GM21390 (cell line): ENCODE measurements at regions not wholly inside any gene's neighbourhood (a gene's known extent, or its start where the extent isn't known, plus 50 kb on each side); places are given as distances from the start of the nearest gene placed in this dataset.
A peak's percentile ranks its signal among the peaks of the same experiment; 100 is the strongest.

ENCODE experiments used
- ATAC-seq: cut with Tn5 transposase; IDR thresholded peaks from one replicate; pipeline ENCODE4 v1.9.1; 2021; ENCODE audit not compliant: unreplicated experiment

- ATAC-seq = no peak
Measured at GRCh38 chr17:56648321-56648720, 54.8 kb downstream of the NOG start.

DNA sequence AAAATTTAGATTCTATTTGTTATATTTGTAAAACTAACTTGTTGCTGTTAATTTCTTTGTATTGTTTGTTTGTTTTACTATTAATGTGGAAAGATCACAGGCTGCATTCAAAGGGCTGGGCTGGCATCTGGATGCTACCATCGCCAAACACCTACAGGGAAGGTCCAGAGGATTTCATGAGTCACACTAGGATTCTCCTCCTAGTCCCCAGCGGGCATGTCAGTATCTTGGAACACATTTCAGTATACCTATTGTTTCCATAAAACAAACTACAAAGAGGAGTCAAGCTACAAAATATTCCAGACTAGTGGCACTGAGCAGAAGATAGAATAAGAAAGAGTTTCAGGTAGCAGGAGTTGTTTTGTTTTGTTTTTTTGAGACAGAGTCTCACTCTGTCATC is 55.3 kb downstream of the NOG start:
- ATAC-seq = no peak

DNA sequence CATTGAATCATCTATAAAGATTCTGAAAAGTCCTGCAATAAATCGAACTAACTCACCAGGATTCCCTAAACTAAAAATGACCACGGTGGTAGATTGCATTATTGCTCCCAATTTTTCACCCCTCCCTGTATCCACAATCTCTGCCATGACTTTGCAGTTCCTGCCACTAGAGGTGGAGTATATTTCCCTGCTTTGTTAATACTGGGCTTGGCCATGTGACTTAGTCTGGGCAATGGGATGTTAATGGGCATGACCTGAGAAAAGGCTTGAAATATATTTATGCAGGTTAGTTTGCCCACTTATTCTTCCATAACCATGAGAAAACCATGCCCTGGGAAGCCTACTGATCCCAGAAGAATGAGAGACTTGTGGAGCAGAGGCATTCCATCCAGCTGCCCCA is 59.1 kb downstream of the NOG start:
- ATAC-seq = no peak

- ATAC-seq = peak; percentile 98
Measured at GRCh38 chr17:56653877-56654276, 60.4 kb downstream of the NOG start.

DNA sequence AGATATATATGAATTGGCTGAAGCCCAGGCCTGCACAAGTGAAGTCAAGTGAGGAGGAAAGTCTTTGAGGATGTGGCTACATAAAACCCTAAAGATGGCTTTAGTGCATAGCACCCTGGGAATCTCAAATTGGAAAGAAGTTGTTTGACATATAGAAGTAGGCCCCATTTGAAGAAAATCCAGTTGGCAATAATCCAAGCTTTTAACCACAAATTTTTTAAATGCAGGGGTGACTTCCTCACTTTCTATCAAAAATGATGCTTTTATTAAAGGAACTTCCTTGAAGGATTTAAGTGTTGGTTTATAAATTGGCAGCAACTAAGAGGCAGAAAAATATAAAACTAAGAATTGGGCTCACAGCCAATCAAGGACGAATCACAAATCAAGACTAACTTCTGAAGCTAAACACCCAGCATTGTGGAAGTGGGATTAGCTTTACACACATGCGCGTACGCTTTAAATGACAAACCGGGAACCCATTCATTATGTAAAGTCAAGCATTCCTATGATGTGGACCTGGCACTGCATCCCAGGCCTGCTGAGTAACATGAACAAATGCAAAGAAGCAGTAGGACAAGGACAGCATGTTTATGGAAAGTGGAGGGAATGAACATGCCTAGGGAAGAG is 63.3 kb downstream of the NOG start:
- no peak for ATAC-seq

GRCh38 chr17:56658648-56659047 is 65.1 kb downstream of the NOG start:
- ATAC-seq = no peak

GRCh38 chr17:56659622-56660021 is 66.1 kb downstream of the NOG start:
- no peak for ATAC-seq

- no peak for ATAC-seq
Measured at GRCh38 chr17:56661906-56662305, 68.4 kb downstream of the NOG start.

- ATAC-seq = no peak
Measured at GRCh38 chr17:56665864-56666263, 72.4 kb downstream of the NOG start.

DNA sequence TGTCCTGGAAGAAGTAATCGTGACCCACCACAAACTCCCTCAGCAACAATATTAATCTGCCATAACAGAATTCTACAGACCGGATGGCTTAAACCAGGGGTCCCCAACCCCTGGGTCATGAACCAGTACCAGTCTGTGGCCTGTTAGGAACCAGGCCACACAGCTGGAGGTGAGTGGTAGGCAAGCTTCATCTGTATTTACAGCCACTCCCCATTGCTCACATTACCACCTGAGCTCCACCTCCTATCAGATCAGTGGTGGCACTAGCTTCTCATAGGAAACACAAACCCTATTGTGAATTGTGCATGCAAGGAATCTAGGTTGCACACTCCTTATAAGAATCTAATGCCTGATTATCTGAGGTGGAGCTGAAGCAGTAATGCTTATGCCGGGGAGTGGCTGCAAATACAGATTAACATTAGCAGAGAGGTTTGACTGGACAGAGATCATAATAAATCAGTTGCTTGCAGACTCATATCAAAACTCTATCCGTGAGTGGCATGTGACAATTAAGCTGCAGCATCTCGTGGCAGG is 74.5 kb downstream of the NOG start:
- no peak for ATAC-seq

- no peak for ATAC-seq
Measured at GRCh38 chr17:56672195-56672594, 78.7 kb downstream of the NOG start.

- no peak for ATAC-seq
Measured at GRCh38 chr17:56674401-56674925, 81.0 kb downstream of the NOG start.

DNA sequence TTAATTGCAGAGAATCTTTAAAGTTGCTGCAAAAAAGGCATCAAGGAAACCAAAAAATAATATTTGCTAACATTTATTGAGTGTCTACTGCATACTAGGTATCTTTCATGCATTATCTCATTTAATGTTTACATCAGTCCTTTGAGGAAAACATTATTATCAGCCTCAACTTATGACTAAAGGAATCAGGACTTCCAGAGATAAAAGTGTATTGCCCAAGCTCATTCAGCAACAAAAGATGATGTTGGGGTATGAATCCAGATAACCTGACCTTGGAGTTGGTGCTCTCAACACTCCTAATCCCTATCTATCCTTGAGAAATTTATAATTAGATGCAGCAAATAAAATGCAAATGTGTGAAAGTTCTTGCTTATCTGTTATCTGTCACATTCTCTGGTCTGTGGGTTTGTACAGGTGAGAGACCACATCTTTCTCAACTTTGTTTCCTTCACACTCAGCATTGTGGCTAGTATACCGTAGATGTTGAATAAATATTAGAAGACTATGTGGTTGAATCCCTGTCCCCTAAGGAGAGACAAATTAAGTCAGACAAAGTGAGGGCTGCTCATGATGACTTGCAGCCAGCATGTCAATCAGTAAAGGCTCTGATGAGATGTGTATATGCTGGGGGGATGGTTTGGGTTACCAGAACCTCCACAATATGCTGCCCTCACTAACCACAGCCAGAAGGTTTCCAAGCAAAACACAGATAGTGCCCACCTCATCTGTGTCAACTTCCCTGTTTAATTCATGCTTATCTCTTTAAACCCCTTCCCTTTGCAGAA is 82.6 kb downstream of the NOG start:
- ATAC-seq = no peak

DNA sequence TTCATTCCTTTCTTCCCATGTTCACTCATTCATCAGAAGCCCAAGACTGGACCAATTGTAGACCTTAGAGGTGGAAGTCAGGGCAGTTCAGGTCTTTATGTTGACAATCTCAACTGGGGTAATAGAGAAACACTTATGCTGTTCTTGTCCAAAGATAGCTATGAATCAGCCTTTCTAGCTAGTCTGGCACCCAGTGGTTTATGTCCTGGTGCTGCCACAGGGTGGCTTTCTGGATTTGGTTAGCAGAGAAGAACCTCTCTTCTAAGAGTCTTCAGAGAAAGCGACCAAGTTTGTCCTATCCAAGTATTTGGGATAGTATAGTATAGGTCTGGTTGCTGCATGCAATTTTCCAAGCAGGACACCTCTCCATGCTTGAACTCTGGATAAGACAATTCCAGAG is 83.3 kb downstream of the NOG start:
- ATAC-seq = no peak

DNA sequence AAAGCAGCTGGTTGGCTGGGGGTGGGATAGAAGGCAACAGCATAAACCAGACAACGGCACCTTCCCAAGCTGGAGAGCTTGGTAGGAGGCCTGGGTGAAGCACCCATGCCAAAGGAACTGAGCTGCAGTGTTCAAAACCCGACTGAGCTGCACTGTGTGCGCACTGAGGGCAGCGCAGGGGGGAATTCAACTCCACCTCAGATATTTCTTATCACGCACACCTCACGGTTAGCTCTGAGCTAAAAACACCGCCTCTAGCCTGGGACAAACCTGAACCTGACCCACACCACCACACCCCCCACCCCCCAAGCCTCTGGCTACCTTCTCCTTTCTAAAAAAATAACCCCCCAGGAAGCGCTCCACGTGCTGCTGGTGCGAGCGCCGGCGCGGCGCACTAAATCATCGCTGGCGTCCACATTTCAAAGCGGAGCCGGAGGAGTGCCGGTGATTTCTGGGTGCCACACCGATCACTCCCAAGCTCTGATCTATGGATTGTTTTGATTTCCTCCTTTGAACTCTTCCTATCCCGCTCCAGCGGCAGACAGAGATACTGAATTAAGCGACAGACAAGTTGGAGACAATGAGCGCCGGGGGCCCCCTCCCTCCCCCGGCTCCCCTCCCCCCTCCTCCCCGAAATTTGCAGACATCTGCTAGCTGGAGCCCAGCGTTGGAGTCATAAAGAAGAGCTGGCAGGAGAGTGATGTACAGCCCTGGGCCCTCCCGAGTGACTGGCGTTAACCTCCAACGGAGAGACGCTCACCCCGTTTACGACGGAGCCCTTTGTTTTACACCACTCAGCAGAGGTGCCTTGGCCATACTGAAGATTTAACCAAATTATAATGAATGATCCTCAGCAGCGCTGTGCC is 85.0 kb downstream of the NOG start:
- ATAC-seq = no peak

DNA sequence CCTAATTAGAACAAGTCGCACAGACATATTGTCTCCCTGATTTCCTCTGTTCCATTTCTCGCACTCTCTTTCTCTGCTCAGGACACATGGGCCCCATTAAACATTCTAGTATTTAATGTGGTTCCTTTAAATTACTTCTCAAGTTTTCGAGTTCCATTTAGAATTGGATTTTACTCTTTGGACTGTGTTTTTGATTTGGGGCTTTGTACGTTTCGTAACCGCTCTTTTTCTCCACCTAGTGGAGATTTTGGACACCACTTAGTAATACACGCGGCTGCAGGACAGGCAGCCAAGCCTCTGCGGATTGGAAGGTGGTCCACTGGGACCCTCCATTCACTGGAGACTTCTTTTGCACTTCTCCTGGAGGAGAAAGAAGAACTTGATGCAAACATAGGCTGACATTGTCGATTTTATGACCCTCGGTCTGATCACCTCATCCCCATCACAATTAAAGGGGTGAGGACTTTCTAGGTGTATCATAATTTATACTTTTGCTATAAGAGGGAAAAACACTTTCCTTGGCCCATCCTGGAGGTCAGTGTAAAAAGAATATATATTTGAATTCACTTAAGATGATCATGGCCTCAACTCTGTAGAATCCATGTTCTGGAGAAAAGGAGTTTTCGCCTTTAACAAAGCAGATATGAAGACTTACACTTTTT is 85.7 kb downstream of the NOG start:
- no peak for ATAC-seq

GRCh38 chr17:56679777-56680422 is 86.4 kb downstream of the NOG start:
- ATAC-seq = no peak

DNA sequence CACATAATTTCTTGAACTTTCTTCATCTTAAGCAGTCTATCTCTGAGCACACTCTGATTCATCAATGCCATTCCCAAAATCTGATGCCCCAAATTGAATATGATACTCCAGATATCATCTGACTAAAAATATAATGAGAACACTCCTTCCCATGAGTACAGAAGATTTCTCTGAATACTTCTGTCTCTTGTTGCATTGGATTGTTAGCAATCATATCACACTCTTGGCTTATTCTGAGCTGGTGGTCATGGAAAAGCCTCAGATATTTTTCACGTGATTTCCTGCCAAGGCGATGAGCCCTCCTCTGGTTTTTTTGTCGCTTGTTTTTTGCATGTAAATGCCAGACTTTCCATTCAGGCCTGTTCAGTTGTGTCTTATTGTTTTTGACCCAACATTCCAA is 87.2 kb downstream of the NOG start:
- ATAC-seq = no peak

GRCh38 chr17:56681561-56682266 is 88.2 kb downstream of the NOG start:
- peak; percentile 84 for ATAC-seq

DNA sequence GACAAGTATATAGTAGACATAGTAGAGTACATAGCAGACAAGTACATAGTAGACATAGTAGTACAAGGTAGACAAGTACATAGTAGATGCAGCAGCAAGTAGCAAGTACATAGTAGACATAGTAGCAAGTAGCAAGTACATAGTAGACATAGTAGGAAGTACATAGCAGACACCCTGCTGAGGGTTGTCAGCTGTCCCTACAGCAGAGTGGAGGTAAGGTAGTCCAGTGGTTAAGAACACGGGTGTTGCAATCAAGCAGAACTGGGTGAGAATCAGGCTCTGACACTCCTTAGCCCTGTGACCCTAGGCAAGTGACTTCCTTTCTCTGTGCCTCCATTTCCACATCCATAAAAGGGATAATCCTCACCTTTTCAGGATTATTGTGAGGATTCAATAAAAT is 94.7 kb downstream of the NOG start:
- no peak for ATAC-seq
